Stomach (tissue), 8 donors: ENCODE measurements at regions not wholly inside any gene's neighbourhood (a gene's known extent, or its start where the extent isn't known, plus 50 kb on each side); places are given as distances from the start of the nearest gene placed in this dataset.

Experiments used
- DNase-seq, 2 donors: peaks; one replicate each; pipeline versions ENCODE4 v3.0.0 to v3.0.0-alpha.2; 2013 to 2019
- H3K27ac ChIP-seq, 5 donors: fragments of 200-600 bp in 4 of 5; sonication (generic) in 4 of 5; one replicate each; pipeline ENCODE4 v1.5.1; 2013 to 2019; ENCODE audit warnings: mild to moderate bottlenecking in 1 of 5, moderate library complexity in 1 of 5
- H3K27me3 ChIP-seq, 3 donors: fragments of 200-600 bp; sonication (generic); one replicate each; pipeline ENCODE4 v1.5.1; 2017 to 2019; ENCODE audit warnings: mixed run types in 1 of 3
- H3K36me3 ChIP-seq, 4 donors: fragments of 200-600 bp; sonication (generic); 1 replicate in 3 of 4; 2 replicates in 1 of 4; pipeline ENCODE4 v1.5.1; 2016 to 2019
- H3K4me1 ChIP-seq, 4 donors: fragments of 200-600 bp; sonication (generic); one replicate each; pipeline ENCODE4 v1.5.1; 2016 to 2019
- H3K4me3 ChIP-seq, 4 donors: fragments of 200-600 bp; sonication (generic) in 3 of 4; one replicate each; pipeline ENCODE4 v1.5.1; 2016 to 2019; ENCODE audit warnings: mild to moderate bottlenecking in 1 of 4
- H3K9me3 ChIP-seq, 4 donors: fragments of 200-600 bp; sonication (generic); one replicate each; pipeline ENCODE4 v1.5.1; 2016 to 2019
- CTCF ChIP-seq, 7 experiments: fragments of 450-650 bp in 4 of 7; fragments of 200-600 bp in 3 of 7; sonication (generic) in 3 of 7; IDR thresholded peaks; one replicate each; pipeline ENCODE4 v1.5.1; 2016 to 2019; ENCODE audit warnings: antibody characterized with exemption in 7 of 7, control low read depth in 2 of 7, mild to moderate bottlenecking in 1 of 7
- EP300 ChIP-seq: sonication (generic); formaldehyde crosslinking; IDR thresholded peaks from one replicate; pipeline ENCODE4 v1.6.1; 2017; ENCODE audit warnings: antibody characterized with exemption
- POLR2A ChIP-seq, 4 donors: fragments of 450-650 bp; IDR thresholded peaks; one replicate each; pipeline ENCODE4 v1.6.1; 2016; ENCODE audit warnings: antibody characterized with exemption in 4 of 4, control low read depth in 2 of 4, mild to moderate bottlenecking in 1 of 4, moderate library complexity in 1 of 4
- POLR2AphosphoS5 ChIP-seq, 3 donors: sonication (generic); formaldehyde crosslinking; IDR thresholded peaks; one replicate each; pipeline ENCODE4 v1.6.1; 2016; ENCODE audit warnings: antibody characterized with exemption in 3 of 3
- WGBS, 5 donors: extraction: QIAGEN DNeasy Blood & Tissue Kit in 3 of 5; methylation state at CpG; one replicate each; pipeline versions ENCODE4 v1.1.5 to v1.1.7; 2013 to 2018; 5-methylcytosine and 5-hydroxymethylcytosine counted together
- intact Hi-C: fragments of 100-400 bp; cut with DNase I; formaldehyde crosslinking; loops from one replicate; pipeline ENCODE4 v1.15.1; 2023; ENCODE audit warnings: low total_unique reads
- donor health status: healthy with polysubstance abuse.
- donor health status: Bipolar disorder and iron deficiency.
- donor health status: healthy.

DNA sequence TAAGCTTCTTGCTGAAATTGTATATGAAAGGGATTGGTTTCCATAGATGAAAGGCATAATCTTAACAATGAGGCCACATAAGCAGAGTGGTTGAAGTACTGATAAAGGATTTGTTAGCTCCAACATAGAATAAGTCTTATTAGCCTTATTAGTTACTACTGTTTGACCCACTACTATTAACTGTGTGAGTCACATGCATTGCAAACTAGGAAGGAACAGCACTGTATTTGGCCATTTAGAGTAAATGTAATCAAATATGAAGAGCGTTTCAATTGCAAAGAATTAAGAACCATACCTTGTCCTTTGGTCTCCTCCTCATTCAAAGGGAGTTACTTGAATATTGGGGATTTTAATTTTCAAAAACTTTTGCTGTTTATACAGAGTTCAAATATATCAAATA lies 428.9 kb downstream of the MDFIC start:
- Histone ChIP-seq H3K27me3 (no peaks in the 10 kb centered on the region), H3K9me3 (no peaks in the 10 kb centered on the region), H3K4me1 (no peaks in the 10 kb centered on the region), H3K4me3 (no peak overlapping the region), H3K36me3 (no peaks in the 10 kb centered on the region), H3K27ac (no peak overlapping the region)
- WGBS, 5 donors = 63 to 75% (median 68%) methylated on average over 1 of the region's 1 CpG
- intact Hi-C loops = no loop called here
- TF ChIP-seq POLR2AphosphoS5 (IDR thresholded peaks at IDR 0.05) = no peak
- TF ChIP-seq EP300 = no peak
- no peak for TF ChIP-seq CTCF (IDR thresholded peaks at IDR 0.05)
- TF ChIP-seq POLR2A (IDR thresholded peaks at IDR 0.05) = no peak
- DNase-seq = no peak

DNA sequence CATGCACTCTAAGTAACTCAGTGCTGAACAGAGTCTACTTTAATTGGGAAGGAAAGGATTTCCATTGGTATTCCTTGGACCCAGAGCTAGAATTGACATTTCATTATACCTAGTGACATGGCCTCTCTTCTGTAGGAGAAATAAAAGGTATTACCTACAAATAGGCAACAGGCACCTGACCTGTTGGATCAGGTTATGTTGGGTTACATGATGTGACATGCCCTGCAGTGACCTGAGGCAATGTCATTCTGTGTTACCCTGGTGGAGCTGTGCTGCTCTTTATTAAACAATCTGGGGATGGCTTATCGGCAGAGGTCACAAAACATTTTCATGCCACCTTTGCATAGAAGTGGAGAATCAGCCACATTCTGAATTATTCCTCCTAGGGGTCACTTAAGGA lies 427.7 kb downstream of the MDFIC start:
- Histone ChIP-seq H3K36me3 (no peaks in the 10 kb centered on the region), H3K9me3 (no peaks in the 10 kb centered on the region), H3K4me3 (no peak overlapping the region), H3K27ac (no peak overlapping the region), H3K27me3 (no peaks in the 10 kb centered on the region), H3K4me1 (no peaks in the 10 kb centered on the region)
- TF ChIP-seq EP300 (no peak), POLR2AphosphoS5 (IDR thresholded peaks at IDR 0.05) (no peak), POLR2A (IDR thresholded peaks at IDR 0.05) (no peak), CTCF (IDR thresholded peaks at IDR 0.05) (no peak)
- DNase-seq = no peak
- WGBS, 5 donors = 88 to 100% (median 95%) methylated on average over 1 of the region's 1 CpG
- intact Hi-C loops = no loop called here

- H3K4me1 ChIP-seq = no peaks in the 10 kb centered on the region
- no peaks in the 10 kb centered on the region for H3K9me3 ChIP-seq
- DNase-seq = no peak
- no peaks in the 10 kb centered on the region for H3K36me3 ChIP-seq
- no peaks in the 10 kb centered on the region for H3K27me3 ChIP-seq
- H3K4me3 ChIP-seq = no peak overlapping the region
- intact Hi-C loops = no loop called here
- TF ChIP-seq POLR2AphosphoS5 (IDR thresholded peaks at IDR 0.05) (no peak), CTCF (IDR thresholded peaks at IDR 0.05) (no peak), EP300 (no peak), POLR2A (IDR thresholded peaks at IDR 0.05) (no peak)
- no peak overlapping the region for H3K27ac ChIP-seq
- 35 to 49% (median 42%) methylated on average over 1 of the region's 1 CpG for WGBS, 5 donors
Measured at GRCh38 chr7:115346685-115347084, 424.8 kb downstream of the MDFIC start.

DNA sequence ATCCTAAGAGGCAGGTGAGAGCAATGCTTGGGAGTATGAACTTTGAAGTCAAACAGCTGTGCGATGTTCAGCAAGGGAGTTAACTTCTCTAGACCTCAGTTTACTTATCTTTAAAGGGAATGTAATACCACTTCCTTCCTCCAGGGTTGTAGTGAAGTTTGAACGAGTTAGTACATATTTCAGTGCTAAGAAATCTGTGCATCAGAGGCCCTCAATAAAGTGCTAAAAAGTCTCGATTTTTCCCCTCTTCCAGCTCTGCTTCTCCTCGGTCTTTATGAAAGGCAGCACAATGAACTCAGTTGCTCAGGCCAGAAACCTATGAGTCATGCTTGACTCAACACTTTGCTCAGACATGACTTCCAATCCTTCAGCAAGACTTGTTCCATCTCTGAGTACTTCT lies 418.9 kb downstream of the MDFIC start:
- Histone ChIP-seq H3K27me3 (no peaks in the 10 kb centered on the region), H3K27ac (no peak overlapping the region), H3K4me1 (no peaks in the 10 kb centered on the region), H3K4me3 (no peak overlapping the region), H3K36me3 (no peaks in the 10 kb centered on the region), H3K9me3 (no peaks in the 10 kb centered on the region)
- intact Hi-C loops = no loop called here
- TF ChIP-seq POLR2AphosphoS5 (IDR thresholded peaks at IDR 0.05) = no peak
- no peak for DNase-seq
- WGBS, 5 donors = 68 to 84% (median 75%) methylated on average over 4 of the region's 4 CpGs

DNA sequence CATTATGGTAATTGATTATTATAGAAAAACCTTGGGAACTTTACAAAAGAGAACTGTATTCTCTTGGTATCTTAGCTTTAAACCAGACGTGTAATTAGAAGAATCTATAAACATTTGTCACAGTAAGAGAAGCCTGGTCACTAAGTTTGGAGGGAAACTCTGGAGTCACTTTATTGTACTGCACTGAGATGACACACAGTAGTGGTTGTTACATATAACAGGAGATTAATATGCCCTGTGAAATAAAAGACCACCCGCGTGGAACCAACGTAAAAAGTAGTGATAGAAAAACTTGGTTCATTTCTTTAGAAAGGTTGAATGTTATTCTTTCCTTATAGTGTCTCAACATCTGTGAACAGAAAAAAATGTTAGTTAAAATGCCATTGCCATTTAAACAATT lies 416.1 kb downstream of the MDFIC start:
- Histone ChIP-seq H3K4me3 (no peak overlapping the region), H3K4me1 (no peaks in the 10 kb centered on the region), H3K9me3 (no peaks in the 10 kb centered on the region), H3K27me3 (no peaks in the 10 kb centered on the region), H3K27ac (no peak overlapping the region), H3K36me3 (no peaks in the 10 kb centered on the region)
- TF ChIP-seq POLR2AphosphoS5 (IDR thresholded peaks at IDR 0.05) (no peak), POLR2A (IDR thresholded peaks at IDR 0.05) (no peak), EP300 (no peak), CTCF (IDR thresholded peaks at IDR 0.05) (no peak)
- DNase-seq = no peak
- intact Hi-C loops = no loop called here
- 79 to 82% (median 82%) methylated on average over 4 of the region's 4 CpGs for WGBS, 5 donors
